GM12864 (cell line): ENCODE measurements at regions not wholly inside any gene's neighbourhood (a gene's known extent, or its start where the extent isn't known, plus 50 kb on each side); places are given as distances from the start of the nearest gene placed in this dataset.

Source experiments
- DNase-seq: peaks from one replicate; pipeline ENCODE4 v3.0.0-alpha.2; 2011; ENCODE audit warnings: low read depth
- H3K4me3 ChIP-seq: 2 replicates; pipeline ENCODE4 v1.5.1; 2011; ENCODE audit warnings: mild to moderate bottlenecking, low read depth, low read length, control low read depth
- TF ChIP-seq, protein P1 (sequence below): IDR thresholded peaks from 2 replicates; pipeline ENCODE4 v1.5.1; 2011; ENCODE audit warnings: low read depth, mild to moderate bottlenecking, moderate library complexity, low read length, control low read depth, inconsistent platforms; ENCODE audit errors: missing control alignments

DNA sequence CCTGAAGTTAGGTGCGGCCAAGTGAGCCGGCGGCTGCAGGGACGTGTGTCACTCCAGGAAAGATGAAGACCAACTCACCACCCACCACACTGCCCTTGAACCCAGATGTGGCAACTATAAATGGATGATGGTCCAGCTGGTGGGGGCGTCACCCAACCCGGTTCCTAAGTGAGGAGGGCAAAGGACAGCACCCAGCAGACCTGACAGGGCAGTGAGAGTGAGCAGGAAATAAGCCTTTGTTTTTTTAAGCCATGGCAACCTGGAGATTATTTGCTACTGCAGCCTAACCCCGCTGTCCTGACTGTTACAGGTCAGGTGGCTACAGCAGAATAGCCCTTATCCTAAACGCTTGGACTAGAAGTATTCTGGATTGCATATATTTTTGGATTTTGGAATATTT lies 228.9 kb downstream of the CTTN start:
- H3K4me3 ChIP-seq, result no peak overlapping the region
- TF ChIP-seq, protein P1, sequence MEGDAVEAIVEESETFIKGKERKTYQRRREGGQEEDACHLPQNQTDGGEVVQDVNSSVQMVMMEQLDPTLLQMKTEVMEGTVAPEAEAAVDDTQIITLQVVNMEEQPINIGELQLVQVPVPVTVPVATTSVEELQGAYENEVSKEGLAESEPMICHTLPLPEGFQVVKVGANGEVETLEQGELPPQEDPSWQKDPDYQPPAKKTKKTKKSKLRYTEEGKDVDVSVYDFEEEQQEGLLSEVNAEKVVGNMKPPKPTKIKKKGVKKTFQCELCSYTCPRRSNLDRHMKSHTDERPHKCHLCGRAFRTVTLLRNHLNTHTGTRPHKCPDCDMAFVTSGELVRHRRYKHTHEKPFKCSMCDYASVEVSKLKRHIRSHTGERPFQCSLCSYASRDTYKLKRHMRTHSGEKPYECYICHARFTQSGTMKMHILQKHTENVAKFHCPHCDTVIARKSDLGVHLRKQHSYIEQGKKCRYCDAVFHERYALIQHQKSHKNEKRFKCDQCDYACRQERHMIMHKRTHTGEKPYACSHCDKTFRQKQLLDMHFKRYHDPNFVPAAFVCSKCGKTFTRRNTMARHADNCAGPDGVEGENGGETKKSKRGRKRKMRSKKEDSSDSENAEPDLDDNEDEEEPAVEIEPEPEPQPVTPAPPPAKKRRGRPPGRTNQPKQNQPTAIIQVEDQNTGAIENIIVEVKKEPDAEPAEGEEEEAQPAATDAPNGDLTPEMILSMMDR, result no peak
- no peak for DNase-seq

DNA sequence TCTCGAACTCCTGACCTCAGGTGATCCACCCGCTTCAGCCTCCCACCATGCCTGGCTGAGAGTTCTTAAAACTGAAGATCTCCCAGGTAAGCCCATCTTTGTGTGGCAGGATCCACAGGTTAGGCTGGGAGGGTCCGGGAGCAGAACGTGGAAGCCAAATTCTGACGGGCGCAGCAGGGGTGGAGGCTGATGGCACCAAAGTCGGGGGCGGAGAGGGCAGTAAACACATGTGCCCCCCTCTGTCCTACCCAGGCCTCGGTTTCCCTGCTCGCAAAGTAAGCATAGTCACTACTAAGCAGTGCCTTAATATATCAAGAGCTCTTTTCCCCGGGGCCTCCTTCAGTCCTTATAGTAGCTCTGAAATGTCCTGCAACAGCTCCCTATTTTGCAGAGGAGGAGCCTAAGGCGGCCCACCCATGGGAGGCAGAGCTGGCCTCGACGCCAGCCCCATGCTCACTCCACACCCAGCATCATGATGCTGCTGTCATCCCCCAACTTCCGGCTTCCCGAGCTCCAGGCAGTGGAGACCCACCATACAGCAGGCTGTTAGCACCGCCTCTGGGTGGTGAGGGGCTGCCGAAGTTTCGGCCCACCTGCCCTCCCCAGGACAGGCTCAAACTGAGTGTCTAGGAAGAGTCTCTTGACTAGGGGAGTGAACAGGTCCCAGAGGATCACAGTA lies 230.0 kb downstream of the CTTN start:
- no peak overlapping the region for H3K4me3 ChIP-seq
- TF ChIP-seq, protein P1, result no peak
- no peak for DNase-seq

DNA sequence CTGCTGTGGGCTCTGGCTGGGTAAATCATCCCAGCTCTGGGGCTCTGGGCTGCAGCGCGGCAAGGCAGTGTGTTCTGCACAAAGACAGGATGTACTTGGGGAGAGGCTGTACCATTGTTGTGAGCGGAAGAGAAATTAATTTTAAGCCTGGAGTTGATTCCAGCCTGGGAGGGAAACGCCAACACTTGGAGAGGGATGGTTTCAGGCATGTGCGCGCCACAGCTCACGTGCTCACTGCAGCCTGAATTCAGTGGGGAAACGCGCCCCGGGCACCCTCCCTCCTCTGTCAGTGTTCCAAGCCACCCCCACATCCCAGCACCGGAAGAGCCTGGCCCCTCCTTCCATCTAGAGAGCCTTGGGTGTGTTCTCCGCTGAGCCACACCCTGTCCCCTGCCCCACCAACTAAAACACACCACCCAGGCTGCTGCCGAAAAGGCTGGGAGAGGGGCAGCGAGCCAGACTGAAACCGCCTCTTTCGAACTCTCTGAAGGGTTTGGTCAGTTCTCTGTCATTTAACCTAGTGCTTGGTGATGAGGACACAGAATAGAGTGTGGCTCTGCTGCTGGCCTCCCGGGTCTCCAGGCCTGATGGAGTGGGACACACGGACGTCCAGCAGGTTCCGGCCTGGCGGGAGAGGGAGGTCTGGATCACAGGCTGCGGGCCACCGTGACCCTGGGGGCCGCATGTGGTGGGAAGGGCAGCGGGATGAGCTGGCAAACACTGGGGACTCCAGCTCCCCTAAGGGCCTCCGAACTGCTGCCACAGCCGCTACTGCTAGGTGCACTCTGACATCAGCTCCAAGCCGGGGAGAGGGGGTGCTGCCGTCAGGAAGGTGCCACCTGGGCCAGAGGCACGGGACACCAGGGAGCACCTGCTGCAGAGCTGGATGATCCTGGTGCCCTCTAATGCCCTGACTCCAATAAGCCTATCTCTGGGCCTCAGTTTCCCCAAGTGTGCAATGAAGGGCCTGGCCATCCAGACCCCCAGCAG lies 230.8 kb downstream of the CTTN start:
- TF ChIP-seq, protein P1, result no peak
- no peak overlapping the region for H3K4me3 ChIP-seq
- no peak for DNase-seq

DNA sequence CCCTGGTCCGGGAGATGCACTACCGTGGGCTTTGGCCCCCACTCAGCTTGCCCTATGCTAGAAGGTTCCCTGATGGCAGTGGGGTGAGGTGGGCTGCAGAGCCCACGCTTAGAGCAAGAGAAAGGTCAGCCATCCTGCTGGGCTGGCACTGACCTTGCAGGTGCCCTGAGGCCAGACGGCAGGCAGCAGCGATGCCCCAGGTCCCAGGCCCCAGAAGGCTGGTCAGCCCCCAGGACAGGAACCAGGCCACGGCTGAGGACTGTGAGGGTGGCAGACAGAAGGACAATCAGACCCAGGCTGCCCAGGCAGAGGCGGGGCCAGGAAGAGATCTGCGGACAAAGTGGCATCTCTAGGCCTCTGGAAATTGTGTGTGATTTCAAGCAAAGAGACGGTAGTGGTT lies 231.7 kb downstream of the CTTN start:
- no peak for DNase-seq
- no peak overlapping the region for H3K4me3 ChIP-seq
- TF ChIP-seq, protein P1, result no peak

DNA sequence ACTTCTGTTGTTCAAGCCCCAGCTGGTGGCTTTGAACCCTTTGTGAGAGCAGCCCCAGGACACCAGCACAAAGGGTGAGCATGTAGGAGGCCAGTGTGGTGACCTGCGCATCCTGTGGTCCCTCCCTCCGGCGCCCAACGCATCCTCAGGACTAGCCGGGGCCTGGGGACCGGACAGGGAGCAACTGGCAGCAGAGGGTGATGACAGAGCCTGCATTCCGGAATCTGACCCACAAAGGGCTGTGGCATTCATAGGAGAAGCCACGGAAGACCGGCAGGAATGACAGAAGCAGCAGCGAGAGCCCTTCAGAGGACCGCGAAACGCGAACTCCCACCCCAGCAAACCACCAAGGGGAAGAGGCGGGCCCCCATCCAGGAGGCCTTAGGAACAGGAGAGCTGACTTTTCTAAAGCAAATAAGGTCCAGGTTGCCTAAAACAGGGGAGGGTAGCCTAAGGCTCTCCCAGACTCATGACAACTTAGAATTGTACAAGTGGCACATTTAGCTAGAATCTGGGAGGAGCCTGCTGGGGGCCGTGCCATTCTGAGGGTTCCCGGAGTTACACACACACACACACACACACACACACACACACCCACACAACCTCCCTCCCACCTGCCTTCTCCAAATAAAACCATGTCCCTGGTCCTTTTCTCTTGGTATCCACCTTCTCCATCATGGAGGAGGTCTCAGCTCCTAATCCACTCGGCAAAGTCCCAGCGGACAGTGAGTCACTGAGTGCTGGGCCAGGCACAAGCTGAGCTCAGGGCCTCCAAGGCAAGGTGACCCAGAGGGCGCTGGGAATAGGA lies 232.7 kb downstream of the CTTN start:
- no peak overlapping the region for H3K4me3 ChIP-seq
- TF ChIP-seq, protein P1, result no peak
- no peak for DNase-seq

DNA sequence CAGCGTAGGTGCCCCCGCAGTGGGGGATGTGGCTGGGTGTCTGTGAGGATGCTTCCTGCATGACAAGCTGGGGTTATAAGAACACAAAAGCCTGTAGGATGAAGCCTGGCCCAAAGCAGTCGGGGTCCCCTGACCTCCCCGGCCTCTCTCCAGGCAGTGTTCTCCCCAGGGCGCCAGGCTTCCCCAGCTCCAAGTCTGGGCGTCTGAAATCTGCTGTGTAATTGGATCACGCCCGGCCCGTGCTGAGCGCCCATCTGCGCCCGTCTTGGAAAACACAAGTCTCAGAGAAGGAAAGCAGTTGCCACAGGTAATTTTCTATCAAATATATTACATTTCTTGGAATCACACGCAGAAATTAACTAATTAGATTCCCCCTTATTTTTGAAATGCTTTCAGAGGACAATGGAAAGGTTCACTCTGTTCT lies 233.3 kb downstream of the CTTN start:
- no peak overlapping the region for H3K4me3 ChIP-seq
- DNase-seq, result no peak
- TF ChIP-seq, protein P1, result no peak
